HuH-7 (cell line): ENCODE measurements at regions not wholly inside any gene's neighbourhood (a gene's known extent, or its start where the extent isn't known, plus 50 kb on each side); places are given as distances from the start of the nearest gene placed in this dataset.
"Not testable (repeated sequence)": the region's sequence is repeated elsewhere in the genome, so short reads cannot be mapped to it uniquely, and the experiment has no call there.

Source experiments
- DNase-seq: peaks from one replicate; pipeline ENCODE4 v3.0.0; 2011; ENCODE audit warnings: low spot score

DNA sequence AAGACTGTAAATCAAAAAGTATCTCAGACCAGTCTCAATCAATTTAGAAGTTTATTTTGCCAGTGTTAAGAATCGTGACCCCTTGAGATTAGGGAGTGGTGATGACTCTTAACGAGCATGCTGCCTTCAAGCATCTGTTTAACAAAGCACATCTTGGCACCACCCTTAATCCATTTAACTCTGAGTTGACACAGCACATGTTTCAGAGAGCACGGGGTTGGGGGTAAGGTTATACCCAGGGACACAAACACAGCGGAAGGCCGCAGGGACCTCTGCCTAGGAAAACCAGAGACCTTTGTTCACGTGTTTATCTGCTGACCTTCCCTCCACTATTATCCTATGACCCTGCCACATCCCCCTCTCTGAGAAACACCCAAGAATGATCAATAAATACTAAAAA lies 645.8 kb downstream of the FRK start:
- not testable (repeated sequence) for DNase-seq

DNA sequence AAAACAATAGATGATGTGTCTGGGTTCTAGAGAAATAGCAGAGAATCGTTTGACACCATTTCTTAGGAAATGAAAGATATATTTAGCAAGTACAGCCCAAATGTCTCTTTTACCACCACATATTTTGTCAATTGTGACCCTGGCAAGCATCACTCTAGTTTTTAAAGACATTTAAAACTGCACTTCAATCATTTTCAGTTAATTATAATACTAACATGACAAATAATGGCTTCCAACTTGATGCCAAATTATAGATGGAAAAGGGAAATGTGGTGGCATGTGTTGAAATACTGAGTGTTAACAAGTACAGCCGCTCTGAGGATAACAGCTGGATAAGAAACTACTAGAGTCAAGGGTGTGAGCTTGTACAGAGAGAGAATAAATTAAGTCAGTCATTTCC lies 648.9 kb downstream of the FRK start:
- DNase-seq: no peak

DNA sequence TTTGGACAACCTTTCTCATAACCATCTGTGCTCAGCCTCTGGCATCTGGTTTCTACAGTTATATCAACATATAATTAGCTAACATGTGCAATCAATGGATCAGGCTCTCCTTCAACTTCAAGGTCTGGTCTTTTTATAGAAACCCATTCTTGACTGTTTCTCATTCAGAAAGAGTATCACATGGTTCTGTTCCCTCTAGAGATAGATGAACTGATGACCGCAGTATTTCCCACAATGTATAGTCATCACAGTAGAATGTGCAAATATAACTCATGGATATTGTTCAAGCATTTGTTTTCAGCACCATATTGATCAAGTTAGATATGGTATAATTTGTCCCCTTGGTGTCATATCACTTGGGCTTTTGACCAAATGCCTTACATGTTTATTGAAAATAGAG lies 656.2 kb downstream of the FRK start:
- no peak for DNase-seq

DNA sequence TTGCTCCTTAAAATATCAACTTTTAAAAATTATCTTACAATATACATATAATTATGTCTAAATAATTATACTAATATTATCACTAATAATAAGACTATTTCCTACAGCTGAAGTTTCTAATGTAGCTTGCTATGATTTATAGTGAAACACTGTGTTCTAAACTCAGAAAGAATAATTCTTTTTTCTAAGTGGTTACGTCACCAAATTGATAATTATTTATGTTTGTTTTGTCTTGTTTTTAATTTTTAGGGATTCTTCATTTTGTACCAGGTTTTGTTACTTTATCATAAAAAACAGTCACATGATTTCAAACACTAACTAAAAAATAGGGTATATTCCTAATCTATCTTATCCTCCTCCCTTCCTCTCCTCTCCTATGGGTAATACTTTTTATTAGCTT lies 662.1 kb downstream of the FRK start:
- no peak for DNase-seq

DNA sequence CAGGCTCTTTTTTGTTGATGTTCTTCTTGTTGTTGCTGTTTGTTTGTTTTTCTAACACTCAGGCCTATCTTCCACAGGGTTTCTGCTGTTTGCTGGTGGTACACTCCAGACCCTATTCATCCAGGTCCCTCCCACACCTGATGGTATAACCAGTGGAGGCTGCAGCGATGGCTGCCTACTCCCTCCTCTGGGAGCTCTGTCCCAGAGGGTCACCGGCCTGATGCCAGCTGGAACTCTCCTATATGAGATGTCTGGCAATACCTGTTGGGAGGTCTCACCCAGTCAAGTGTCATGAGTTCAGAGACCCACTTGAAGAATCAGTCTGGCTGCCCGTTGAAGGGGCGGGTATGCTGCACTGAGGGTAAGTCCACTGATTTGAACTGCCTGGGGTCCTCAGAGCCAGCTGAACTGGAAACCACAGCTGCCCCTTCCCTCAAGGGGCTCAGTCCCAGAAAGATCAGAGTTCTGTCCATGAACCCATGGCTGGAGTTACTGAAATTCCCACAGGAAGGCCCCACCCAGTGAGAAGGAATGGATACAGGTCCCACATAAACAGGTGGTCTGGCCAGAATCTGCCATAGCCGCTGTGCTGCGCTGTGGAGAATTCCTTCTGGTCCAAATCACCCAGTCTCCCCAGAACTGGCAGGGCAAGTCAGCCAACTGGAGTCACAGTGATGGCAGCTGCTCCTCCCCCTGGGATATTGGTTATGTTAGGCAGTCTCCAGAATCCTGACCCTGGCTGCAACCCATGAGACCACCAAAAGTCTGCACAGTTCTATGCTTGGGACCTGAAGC lies 664.4 kb downstream of the FRK start:
- no peak for DNase-seq

DNA sequence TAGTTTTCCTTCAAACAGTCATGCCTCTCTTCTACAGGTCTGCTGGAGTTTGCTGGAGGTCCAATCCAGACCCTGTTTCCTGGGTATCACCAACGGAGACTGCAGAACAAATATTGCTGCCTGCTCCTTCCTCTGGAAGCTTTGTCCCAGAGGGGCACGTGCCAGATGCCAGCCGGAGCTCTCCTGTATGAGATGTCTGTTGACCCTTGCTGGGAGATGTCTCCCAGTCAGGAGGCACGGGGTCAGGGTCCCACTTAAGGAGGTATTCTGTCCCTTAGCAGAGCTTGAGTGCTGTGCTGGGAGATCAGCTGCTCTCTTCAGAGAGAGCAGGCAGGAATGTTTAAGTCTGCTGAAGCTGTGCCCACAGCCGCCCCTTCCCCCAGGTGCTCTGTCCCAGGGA lies 666.9 kb downstream of the FRK start:
- DNase-seq: no peak

DNA sequence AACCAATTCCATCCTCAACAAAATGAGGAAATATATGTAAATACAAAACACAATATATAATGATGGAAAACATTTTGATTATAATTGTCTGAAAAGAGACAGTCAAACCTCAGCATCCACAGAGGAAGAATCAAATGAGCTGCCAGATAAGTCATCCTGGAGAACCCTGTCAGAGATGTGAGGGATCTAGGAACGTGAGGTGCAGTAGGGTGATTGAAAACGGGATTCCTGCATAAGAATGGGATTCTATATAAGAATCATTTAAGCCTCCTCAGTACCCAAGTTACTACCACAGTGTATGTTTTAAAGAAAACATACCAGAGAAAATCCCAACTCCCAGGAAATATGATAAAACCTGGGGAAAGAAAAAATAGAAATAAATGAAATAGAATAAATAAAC lies 690.5 kb downstream of the FRK start:
- DNase-seq: no peak

DNA sequence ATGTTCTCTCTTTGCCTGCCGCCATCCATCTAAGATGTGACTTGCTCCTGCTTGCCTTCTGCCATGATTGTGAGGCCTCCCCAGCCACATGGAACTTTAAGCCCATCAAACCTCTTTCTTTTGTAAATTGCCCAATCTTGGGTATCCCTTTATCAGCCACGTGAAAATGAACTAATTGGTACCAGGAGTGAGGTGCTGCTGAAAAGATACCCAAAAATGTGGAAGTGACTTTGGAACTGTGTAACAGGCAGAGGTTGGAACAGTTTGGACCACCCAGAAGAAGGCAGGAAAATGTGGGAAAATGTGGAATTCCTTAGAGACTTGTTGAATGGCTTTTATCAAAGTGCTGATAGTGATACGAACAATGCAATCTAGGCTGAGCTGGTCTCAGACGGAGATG lies 694.9 kb downstream of the FRK start:
- no peak for DNase-seq

DNA sequence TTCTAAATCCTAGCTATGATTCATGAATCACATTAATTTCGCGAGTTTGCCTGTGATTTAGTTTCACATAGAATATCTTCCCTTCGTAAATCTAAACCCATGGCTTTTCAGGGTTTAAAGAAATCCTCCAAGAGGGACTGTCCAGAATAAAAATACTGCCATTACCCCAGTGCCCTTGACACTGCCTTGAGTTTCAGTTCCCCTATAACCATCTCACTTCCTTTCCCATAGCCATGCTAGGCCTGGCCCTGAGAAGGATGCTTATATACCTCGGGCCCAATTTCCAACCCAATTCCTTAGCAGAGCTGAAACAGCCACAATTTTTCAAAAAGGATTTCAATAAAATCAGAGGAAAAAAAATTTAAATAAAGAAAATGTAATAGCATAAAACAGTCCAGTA lies 697.3 kb downstream of the FRK start:
- no peak for DNase-seq

DNA sequence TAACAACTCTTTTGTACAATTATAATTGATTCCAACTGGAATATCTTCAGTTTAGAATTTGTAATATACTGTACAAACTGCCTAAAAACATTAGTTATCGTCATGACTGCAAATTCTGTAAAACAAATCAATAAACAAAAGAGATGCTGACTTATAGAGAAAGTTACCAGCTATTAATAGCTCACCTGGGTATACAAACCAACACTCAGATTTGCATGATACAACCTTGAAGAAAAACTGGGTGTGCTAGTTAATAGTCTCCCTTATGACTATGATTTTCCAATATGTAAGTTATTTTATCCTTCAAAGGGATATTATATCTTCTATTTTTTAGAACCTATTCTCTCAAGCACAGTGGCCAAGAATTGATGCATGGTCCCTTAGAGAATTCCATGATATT lies 698.5 kb downstream of the FRK start:
- DNase-seq: no peak

DNA sequence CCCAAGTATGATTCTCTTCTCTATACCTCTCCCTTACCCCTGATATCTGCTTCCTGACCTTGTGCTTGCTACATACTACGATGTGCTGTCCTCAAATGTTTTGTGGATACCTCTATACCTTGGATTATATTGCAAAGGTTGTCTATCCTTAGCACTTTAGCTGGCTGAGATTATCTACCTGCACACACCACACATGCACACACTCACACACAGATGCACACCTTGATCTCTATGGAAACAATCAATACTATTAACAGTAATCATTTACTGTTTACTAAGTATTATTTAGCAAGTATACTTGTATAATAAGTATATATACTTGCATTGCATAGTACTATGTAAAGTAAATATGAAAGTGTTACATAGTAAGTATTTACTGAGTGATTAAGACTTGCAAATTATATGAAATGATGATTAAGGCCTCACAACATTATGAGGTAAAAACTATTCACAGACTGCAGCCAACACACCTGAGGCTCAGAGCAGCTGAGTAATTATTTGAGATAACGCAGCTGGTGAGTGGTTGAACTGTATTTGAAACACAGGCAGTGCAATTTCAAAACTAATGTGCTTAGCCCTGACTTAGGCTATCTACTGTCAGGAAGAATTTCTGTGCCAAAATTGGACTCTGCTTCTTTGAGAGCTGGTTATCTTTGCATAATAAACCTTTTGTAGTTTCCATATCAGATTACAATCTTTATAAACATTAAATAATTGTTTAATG lies 699.9 kb downstream of the FRK start:
- no peak for DNase-seq

DNA sequence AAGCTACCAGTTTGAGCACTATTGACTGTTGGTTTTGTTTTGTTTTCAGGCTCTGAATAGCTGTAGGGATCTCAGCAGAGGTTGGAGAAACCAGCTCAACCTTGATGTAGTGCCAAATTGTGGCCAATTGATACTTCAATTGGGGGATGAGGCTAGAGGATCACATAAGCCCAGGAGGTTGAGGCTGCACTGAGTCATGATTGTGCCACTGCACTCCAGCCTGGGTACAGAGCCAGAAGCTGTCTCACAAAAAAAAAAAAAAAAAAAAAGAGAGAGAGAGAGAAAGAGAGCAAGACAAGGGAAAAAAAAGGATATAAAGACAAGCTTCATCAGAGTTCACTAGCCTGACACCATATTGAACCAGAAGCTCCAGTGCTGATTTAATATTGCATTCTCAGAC lies 702.1 kb downstream of the FRK start:
- no peak for DNase-seq

DNA sequence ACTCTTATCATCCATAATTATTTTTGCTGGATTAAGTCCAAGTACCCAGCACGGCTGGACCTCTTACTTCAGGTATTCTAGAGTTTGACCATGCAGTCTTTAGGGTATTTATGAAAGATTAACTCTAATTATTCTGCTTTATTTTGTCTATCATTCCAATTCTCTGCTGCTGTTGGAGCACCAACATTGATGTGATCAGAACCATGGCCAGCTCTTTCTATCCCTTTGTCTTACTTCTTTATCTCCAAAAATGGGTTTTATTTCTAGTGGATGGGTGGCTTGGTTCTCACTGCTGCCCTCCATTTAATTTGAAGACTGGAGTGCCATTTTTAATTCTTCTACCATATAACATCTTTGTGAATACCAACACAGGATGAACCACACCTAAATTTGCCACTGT lies 704.3 kb downstream of the FRK start:
- no peak for DNase-seq

DNA sequence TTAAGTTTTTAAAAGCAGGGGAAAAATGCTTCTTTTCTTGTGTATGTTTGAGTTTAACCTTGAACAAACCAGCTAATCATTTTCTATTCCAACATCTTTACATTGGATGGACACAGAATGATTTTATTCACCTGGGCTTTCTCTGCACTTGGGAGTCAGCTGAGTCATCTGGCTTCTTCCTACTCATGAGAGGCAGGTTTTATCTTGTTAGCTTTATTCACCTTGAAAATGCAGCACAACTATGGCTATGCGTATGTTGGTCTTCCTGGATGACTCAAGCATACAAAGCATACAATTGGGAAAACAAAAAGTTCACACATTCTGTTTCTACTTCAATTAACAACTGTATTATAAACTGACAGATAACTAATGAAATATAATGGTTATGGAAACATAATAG lies 737.7 kb downstream of the FRK start:
- no peak for DNase-seq

DNA sequence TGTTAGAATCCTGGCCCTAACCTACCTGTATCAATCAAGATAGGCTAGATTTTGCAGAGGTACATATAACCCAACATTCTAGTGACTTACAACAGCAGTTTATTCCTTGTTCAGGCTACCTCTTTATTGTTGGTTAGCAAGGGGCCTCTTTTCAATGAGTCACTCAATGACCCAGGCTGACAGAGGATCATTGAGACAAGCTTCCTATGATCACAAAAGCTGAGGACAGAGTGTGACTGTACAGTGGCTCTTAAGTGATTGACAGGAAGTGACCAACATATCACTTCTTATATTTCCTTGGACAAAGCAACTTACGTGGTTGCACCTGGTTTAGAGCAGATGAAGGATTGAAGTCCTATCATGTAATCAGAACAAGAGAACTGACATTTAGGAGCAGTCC lies 740.9 kb downstream of the FRK start:
- no peak for DNase-seq

DNA sequence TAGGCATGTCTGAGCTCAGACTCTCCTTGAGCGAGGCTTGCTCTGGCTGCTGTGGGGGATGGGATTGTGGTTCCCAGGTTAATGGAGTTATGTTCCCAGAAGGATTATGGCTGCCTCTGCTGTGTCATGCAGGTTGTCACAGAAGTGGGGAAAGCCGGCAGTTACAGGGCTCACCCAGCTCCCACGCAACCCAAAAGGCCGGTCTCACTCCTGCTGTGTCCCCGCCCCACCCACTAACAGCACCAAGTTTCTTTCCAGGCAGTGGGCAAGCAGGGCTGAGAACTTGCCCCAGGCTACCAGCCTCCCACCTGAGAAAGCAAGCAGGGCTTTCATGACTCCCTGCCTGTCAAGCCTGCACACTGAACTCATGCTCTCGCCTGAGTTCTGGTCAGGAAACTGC lies 750.5 kb downstream of the FRK start:
- no peak for DNase-seq

DNA sequence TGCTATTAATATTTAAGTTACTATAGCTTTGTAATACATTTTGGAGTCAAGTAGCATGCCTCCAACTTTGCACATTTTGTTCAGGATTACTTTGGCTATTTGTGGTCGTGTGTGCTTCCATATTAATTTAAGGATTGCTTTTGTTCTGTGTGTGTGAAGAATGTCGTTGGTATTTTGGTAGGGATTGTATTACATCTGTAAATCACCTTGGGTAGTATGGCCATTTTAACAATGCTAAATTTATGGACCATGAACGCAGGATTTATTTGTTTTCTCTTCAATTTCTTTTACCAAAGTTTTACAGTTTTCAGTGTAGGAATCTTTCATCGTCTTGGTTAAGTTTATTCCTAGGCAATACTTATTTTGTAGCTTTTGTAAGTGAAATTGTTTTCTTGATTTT lies 758.0 kb downstream of the FRK start:
- no peak for DNase-seq

DNA sequence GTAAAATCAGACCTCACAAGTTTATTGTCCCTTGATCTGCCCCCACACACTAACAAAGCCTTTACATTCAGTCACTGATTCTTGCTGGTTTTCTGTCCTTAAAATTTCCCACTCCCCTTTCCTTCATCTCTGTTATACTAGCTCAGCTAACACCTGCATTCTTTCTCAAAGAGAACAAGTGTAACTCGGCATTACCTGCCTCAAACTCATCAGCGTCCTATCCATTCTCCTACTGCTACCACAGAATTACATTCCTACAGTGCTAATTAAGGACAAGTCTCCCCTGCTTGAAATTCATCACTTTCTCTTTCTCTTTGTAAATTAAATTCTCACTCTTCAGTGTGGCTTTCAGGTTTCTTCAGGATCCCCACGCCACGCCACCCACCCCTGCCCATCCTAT lies 773.2 kb downstream of the FRK start:
- no peak for DNase-seq

DNA sequence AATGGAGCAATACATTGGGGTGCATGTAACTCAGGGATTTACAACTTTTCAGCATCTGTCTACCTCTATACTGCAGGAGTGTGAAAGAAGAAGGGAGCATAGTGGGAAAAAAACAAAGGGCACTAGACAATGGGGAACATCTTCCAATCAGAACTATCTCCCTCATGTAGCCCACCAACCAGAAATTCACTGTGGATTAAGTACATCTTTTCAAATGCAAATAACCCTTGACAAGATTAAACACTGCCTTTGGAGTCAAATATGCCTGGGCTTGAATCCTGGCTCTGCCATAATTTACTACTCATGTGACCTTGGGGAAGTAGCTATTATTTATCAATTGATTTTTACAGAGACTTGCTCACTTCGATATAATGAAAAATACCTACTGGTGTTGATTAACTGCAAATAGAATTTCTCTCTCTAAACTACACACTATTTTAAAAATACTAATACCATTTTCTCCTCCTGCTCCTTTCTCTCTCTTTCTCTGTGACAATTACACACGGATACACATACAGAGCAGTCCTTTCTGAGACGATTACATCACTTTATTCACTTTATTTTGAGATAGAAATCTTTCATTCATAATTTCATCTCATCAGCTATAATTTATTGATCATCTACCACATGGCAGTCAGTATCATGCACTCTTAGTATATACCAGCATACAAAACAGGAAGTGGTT lies 783.7 kb downstream of the FRK start:
- DNase-seq: no peak

DNA sequence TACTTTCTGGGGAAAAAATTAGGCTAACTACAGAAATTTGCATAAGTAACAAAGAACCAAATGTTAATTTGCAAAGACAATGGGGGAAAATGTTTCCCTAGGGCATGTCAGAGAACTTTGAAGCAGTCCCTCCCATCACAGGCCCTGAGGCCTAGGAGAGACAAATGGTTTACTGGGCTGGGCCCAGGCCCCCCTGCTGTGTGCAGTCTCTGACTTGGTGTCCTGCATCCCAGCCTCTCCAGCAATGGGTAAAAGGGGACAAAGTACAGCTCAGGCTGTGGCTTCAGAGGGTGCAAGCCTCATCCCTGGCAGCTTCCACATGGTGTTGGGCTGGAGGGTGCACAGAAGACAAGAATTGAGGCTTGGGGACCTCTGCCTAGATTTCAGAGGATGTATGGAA lies 788.4 kb downstream of the FRK start:
- no peak for DNase-seq

DNA sequence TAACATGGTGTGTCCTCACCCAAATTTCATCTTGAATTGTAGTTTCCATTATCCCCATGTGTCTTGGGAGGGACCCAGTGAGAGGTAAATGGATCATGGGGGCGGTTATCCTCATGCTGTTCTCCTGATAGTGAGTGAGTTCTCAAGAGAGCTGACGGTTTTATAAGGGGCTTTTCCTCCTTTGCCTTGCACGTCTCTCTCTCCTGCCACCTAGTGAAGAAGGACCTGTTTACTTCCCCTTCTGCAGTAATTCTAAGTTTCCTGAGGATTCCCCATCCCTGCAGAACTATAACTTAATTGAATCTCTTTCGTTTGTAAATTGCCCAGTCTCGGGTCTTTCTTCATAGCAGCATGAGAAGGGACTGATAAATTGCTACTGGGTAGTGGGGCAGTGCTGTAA lies 789.3 kb downstream of the FRK start:
- no peak for DNase-seq

DNA sequence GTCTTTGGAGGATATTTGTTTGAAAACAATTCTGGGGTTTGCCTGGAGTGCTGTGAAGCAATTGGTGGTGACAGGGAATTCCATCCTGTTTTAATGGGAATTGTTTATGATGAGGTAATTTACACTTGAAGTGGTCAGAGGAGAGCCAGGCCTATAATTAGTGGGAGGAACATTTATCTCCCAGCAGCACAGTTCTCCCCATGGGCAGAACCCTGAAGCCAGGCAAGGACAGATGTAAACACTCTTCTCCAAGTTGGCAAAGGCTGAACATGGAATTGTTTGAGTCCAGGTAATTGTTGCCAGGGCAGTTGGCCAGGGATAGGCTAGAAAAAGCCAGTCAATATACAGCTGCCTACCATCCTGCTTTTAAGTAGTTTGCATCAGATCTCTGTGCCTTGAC lies 789.7 kb downstream of the FRK start:
- DNase-seq: no peak

DNA sequence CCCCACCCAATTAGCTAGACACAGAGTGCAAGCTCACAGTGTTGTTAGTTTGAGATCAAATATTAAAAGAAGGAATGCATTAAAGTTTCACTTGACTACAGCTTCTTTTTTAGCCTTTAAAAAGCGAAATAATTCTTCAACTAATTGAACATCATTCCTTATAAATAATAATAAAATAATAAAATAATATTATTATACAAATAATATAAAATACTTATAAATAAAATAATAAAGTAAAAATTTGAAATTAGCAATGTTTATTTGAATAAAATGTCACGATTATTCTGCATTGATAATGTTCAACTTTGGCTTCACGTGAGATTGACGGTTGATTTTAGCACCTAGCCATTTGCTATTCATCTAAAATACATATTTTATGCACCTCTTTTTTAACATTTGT lies 819.3 kb downstream of the FRK start:
- DNase-seq: no peak
